HepG2 (cell line): ENCODE measurements at regions not wholly inside any gene's neighbourhood (a gene's known extent, or its start where the extent isn't known, plus 50 kb on each side); places are given as distances from the start of the nearest gene placed in this dataset.

ENCODE experiments used
- ATAC-seq: fragments of 200-7000 bp; cut with Tn5 transposase; 3 replicates; pipeline ENCODE4 v1.9.1; 2020; ENCODE audit warnings: mild to moderate bottlenecking, moderate library complexity
- BruUV-seq: library from RNA; stranded (reverse); fragments of 400-500 nt; replicated peaks from 2 replicates; lab custom pipeline; 2021; lab: Mats Ljungman, UMichigan
- CTCF ChIA-PET: fragments of 300-600 bp; formaldehyde crosslinking; extraction: SDS; loops from one replicate; lab custom pipeline; 2021; ENCODE audit warnings: low total read pairs, inconsistent platforms, low intra/inter-chr PET ratio; lab: Yijun Ruan, JAX
- POLR2A ChIA-PET: fragments of 350-600 bp; sonication (Branson Sonifier 250); formaldehyde crosslinking; loops from one replicate; lab custom pipeline; 2020; ENCODE audit warnings: antibody characterized with exemption, inconsistent platforms; lab: Yijun Ruan, JAX
- DNase-seq: peaks from one replicate; pipeline ENCODE4 v3.0.0-alpha.2; 2015; ENCODE audit warnings: low spot score
- FAIRE-seq: peaks from 3 replicates; lab custom pipeline; 2011; peaks lifted over from hg19 to GRCh38; lab: Jason Lieb, UNC
- H2AFZ ChIP-seq: one replicate; pipeline ENCODE4 v1.6.1; 2011; ENCODE audit warnings: low read length, inconsistent platforms
- H3K27ac ChIP-seq: fragments of 300-600 bp; 3 replicates; pipeline ENCODE4 v1.8.0; 2011; ENCODE audit warnings: mixed run types, mild to moderate bottlenecking, mixed read lengths, low read length, inconsistent platforms; ENCODE audit not compliant: insufficient read depth; ENCODE audit errors: extremely low read length
- H3K27me3 ChIP-seq, 2 experiments: fragments of 200-600 bp in 1 of 2; 2 replicates in 1 of 2; 3 replicates in 1 of 2; pipeline versions ENCODE4 v1.6.0 to v1.8.0; 2011; ENCODE audit warnings: low read length in 2 of 2, mild to moderate bottlenecking in 2 of 2, moderate library complexity in 2 of 2, inconsistent platforms in 1 of 2; ENCODE audit not compliant: insufficient read depth in 2 of 2, control insufficient read depth in 1 of 2
- H3K36me3 ChIP-seq, 2 experiments: fragments of 200-600 bp in 1 of 2; replicated peaks in 1 of 2; 2 replicates in 1 of 2; 3 replicates in 1 of 2; pipeline versions ENCODE4 v1.5.1 to v1.8.0; 2011; ENCODE audit warnings: low read length in 2 of 2, inconsistent platforms in 1 of 2; ENCODE audit not compliant: insufficient read depth in 2 of 2, control insufficient read depth in 1 of 2
- H3K4me1 ChIP-seq: 2 replicates; pipeline ENCODE4 v1.5.1; 2012; ENCODE audit warnings: low read length, inconsistent platforms; ENCODE audit not compliant: insufficient read depth
- H3K4me2 ChIP-seq: 2 replicates; pipeline ENCODE4 v1.6.0; 2011; ENCODE audit warnings: low read depth, low read length, inconsistent platforms
- H3K4me3 ChIP-seq, 3 experiments: fragments of 200-600 bp in 1 of 3; sonication (generic), shearing (Covaris generic) in 1 of 3; replicated peaks in 1 of 3; 2 replicates each; pipeline ENCODE4 v1.5.1; 2011 to 2016; ENCODE audit warnings: low read length in 3 of 3, inconsistent platforms in 2 of 3, low read depth in 2 of 3, mild to moderate bottlenecking in 2 of 3, control low read depth in 1 of 3, mixed read lengths in 1 of 3; ENCODE audit not compliant: insufficient read depth in 1 of 3
- H3K79me2 ChIP-seq: one replicate; pipeline ENCODE4 v1.6.1; 2011; ENCODE audit warnings: low read length, inconsistent platforms; ENCODE audit not compliant: insufficient read depth
- H3K9ac ChIP-seq: 2 replicates; pipeline ENCODE4 v1.6.0; 2011; ENCODE audit warnings: mild to moderate bottlenecking, low read depth, low read length, inconsistent platforms; ENCODE audit not compliant: insufficient read depth
- H3K9me3 ChIP-seq: 2 replicates; pipeline ENCODE4 v1.5.1; 2012; ENCODE audit warnings: mild to moderate bottlenecking, low read length
- H4K20me1 ChIP-seq: 2 replicates; pipeline ENCODE4 v1.6.0; 2011; ENCODE audit warnings: inconsistent platforms, mild to moderate bottlenecking, low read length, moderate library complexity; ENCODE audit not compliant: insufficient read depth
- CEBPB ChIP-seq: IDR thresholded peaks from 2 replicates; pipeline ENCODE4 v1.6.1; 2011; ENCODE audit warnings: low read depth, low read length, improper control_type of control experiment, borderline replicate concordance
- CSRNP2 ChIP-seq: sonication (generic); formaldehyde crosslinking; conservative IDR thresholded peaks from 2 replicates; pipeline ENCODE4 v1.8.0; 2022; ENCODE audit warnings: low read depth, missing genetic modification reagents
- HHEX ChIP-seq: IDR thresholded peaks from 2 replicates; pipeline ENCODE4 v1.6.1; 2016; ENCODE audit warnings: control low read depth
- HMGA1 ChIP-seq: sonication (generic); formaldehyde crosslinking; conservative IDR thresholded peaks from 2 replicates; pipeline ENCODE4 v1.4.0; 2020; ENCODE audit warnings: missing genetic modification reagents
- KDM1A ChIP-seq: IDR thresholded peaks from 2 replicates; pipeline ENCODE4 v1.6.1; 2016; ENCODE audit warnings: missing compliant biosample characterization
- KLF6 ChIP-seq: IDR thresholded peaks from 2 replicates; pipeline ENCODE4 v1.8.0; 2016; ENCODE audit warnings: missing biosample characterization, missing genetic modification reagents
- NR2F6 ChIP-seq, 2 experiments: IDR thresholded peaks; 2 replicates each; pipeline ENCODE4 v1.6.1; 2016; ENCODE audit warnings: antibody characterized with exemption in 1 of 2, mild to moderate bottlenecking in 1 of 2
- REXO4 ChIP-seq: sonication (generic); formaldehyde crosslinking; IDR thresholded peaks from 2 replicates; pipeline ENCODE4 v1.8.0; 2022; ENCODE audit warnings: missing genetic modification reagents, mild to moderate bottlenecking, borderline replicate concordance
- RORA ChIP-seq: sonication (generic); formaldehyde crosslinking; IDR thresholded peaks from 2 replicates; pipeline ENCODE4 v1.5.0; 2020; ENCODE audit warnings: mild to moderate bottlenecking, missing genetic modification reagents, moderate library complexity
- RXRB ChIP-seq: IDR thresholded peaks from 2 replicates; pipeline ENCODE4 v1.6.1; 2016; ENCODE audit warnings: borderline replicate concordance, missing genetic modification reagents, missing compliant biosample characterization
- YEATS2 ChIP-seq: sonication (generic); formaldehyde crosslinking; IDR thresholded peaks from 2 replicates; pipeline ENCODE4 v1.4.0; 2020; ENCODE audit warnings: missing genetic modification reagents, borderline replicate concordance
- YY1 ChIP-seq: IDR thresholded peaks from 2 replicates; pipeline ENCODE4 v1.6.1; 2011; ENCODE audit warnings: low read length, low read depth, moderate library complexity, mild to moderate bottlenecking; ENCODE audit not compliant: insufficient read depth, insufficient replicate concordance
- ZFP82 ChIP-seq: sonication (generic); formaldehyde crosslinking; IDR thresholded peaks from 2 replicates; pipeline ENCODE4 v1.5.1; 2020; ENCODE audit warnings: mild to moderate bottlenecking, missing genetic modification reagents, borderline replicate concordance
- ZFYVE20 ChIP-seq: sonication (generic); formaldehyde crosslinking; IDR thresholded peaks from 2 replicates; pipeline ENCODE4 v1.8.0; 2023; ENCODE audit warnings: low read depth, mild to moderate bottlenecking, moderate library complexity, missing genetic modification reagents, borderline replicate concordance
- ZNF34 ChIP-seq: sonication (generic); formaldehyde crosslinking; IDR thresholded peaks from 2 replicates; pipeline ENCODE4 v1.4.0; 2020; ENCODE audit warnings: mild to moderate bottlenecking, missing genetic modification reagents, borderline replicate concordance
- ZNF382 ChIP-seq: sonication (generic); formaldehyde crosslinking; IDR thresholded peaks from 2 replicates; pipeline ENCODE4 v1.5.0; 2020; ENCODE audit warnings: missing genetic modification reagents, mild to moderate bottlenecking, borderline replicate concordance
- ZSCAN29 ChIP-seq: sonication (generic); formaldehyde crosslinking; conservative IDR thresholded peaks from 2 replicates; pipeline ENCODE4 v1.4.0; 2020; ENCODE audit warnings: mild to moderate bottlenecking, missing genetic modification reagents
- WGBS: methylation state at CpG from one replicate; pipeline ENCODE4 v1.1.6; 2017; ENCODE audit warnings: low lambda C conversion rate; 5-methylcytosine and 5-hydroxymethylcytosine counted together
- in situ Hi-C: cut with HindIII; loops from 2 replicates; pipeline ENCODE4 v1.10.0; 2017; ENCODE audit warnings: low pct_unique_long_range_greater_than_20kb; ENCODE audit not compliant: extremely low pct_ligation_motif_present
- intact Hi-C: fragments of 100-400 bp; cut with micrococcal nuclease; formaldehyde crosslinking; loops from one replicate; pipeline ENCODE4 v1.10.0; 2022; ENCODE audit not compliant: unreplicated experiment

DNA sequence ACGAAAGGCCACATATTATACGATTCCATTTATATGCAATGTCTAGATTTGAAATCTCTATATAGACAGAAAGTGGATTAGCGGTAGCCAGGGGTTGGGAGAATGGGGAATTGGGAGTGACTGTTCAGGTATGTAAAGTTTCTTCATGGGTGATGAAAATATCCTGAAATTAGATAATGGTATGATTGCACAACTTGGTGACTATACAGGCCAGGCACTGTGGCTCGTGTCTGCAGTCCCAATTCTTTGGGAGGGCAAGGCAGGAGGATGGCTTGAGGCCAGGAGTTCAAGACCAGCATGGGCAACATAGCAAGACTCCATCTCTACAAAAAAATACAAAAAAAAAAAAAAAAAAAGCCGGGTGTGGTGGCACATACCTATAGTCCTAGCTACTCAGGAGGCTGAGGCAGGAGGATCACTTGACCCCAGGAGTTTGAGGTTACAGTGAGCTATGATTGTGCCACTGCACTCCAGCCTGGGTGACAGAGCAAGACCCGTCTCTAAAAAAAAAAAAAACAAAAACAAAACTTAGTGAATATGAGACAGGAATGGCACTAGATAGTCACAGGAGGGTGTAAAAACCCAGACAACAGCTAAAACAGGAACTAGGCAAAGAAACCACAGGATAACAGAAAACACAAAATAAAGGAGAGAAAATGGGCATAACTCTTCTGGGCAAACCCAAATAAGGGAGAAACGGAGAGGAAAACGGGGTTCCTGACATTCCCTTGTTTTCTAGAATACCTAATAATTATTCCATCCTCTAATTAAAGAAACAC, 72.1 kb upstream of the ZNF618 start:
- ChIA-PET POLR2A (no interaction called here), CTCF (no interaction called here)
- Histone ChIP-seq H3K4me1 (no peaks in the 10 kb centered on the region), H3K79me2 (no peaks in the 10 kb centered on the region), H3K9ac (no peak overlapping the region), H3K27me3 (peaks cover 3 to 5% of the 10 kb centered on the region in 2 experiments; a peak in 2 of 5 replicates), H3K4me3 (no peak overlapping the region), H3K4me2 (no peak overlapping the region), H3K9me3 (no peaks in the 10 kb centered on the region), H2AFZ (no peak overlapping the region), H3K36me3 (no peaks in the 10 kb centered on the region), H3K27ac (no peak overlapping the region), H4K20me1 (no peaks in the 10 kb centered on the region)
- no peak for DNase-seq
- WGBS = 26% methylated on average over 8 of the region's 8 CpGs
- peak; percentile 44; the same call in 1 of the 2 replicates for TF ChIP-seq CEBPB
- TF ChIP-seq CSRNP2 (CRISPR knock-in tag) = no peak
- no peak for ATAC-seq
- in situ Hi-C loops = no loop called here
- no TSS peak for BruUV-seq
- FAIRE-seq = no peak
- intact Hi-C loops = no loop called here

DNA sequence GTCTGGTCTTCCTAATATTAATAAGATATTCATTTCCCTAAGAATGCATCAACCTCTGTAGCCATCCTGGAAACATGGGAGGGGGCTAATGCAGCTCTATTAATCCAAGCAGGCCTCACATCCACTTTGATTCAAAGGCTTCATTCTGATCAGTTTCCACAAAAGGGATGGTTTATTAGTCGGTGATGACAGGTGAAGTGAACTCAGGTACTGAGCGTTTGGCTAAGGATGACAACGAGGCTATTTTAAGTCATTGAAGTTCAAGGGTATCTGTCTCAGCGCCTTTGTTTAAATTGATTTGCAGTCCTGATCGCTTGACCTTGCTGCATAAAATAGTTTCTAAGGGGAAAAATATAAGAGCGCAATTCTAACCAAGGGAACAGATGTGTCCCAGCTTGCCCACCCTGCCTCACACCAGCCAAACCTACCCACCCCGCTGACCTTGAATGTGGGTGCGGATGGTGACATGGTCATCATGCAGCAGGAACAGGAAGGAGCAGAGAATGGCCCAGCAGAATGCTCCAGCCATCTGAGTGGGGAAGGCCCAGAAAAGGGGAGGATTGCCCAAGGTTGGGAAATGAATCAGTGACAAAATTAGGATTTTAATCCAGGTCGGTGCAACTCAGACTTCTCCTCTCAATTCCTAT, 70.5 kb upstream of the ZNF618 start:
- no peak for ATAC-seq
- intact Hi-C loops = loop anchor here (2.0 kb wide), 1 partner anchor 71 kb away; the partner anchor contains the start of gene ZNF618

More for the DNA sequence above, 70.5 kb upstream of the ZNF618 start:
- no peaks in the 10 kb centered on the region for H3K79me2 ChIP-seq
- POLR2A ChIA-PET = no interaction called here
- no peaks in the 10 kb centered on the region for H3K4me1 ChIP-seq
- H3K9ac ChIP-seq = no peak overlapping the region
- no TSS peak for BruUV-seq
- 42% methylated on average over 9 of the region's 9 CpGs for WGBS
- no peaks in the 10 kb centered on the region for H3K9me3 ChIP-seq
- FAIRE-seq = no peak
- no peak overlapping the region for H3K4me3 ChIP-seq
- in situ Hi-C loops = loop anchor here (5.0 kb wide), 1 partner anchor 487 kb away; no protein-coding TSS in a partner anchor
- H3K27me3 ChIP-seq = 0 out of 5 replicates have a peak, but pooled peaks cover 1 to 7% of the 10 kb centered on the region in 2 experiments
- H2AFZ ChIP-seq = no peak overlapping the region
- CTCF ChIA-PET = no interaction called here
- no peak for DNase-seq
- H3K27ac ChIP-seq = no peak overlapping the region
- no peaks in the 10 kb centered on the region for H3K36me3 ChIP-seq
- H3K4me2 ChIP-seq = no peak overlapping the region
- TF ChIP-seq YEATS2 = no peak
- TF ChIP-seq ZFYVE20 (CRISPR knock-in tag) = no peak
- no peak for TF ChIP-seq REXO4
- no peak for TF ChIP-seq YY1
- TF ChIP-seq RORA (CRISPR knock-in tag) = no peak
- no peak for TF ChIP-seq KDM1A (CRISPR knock-in tag)
- TF ChIP-seq HHEX = no peak
- no peak for TF ChIP-seq ZNF34
- no peak for TF ChIP-seq ZSCAN29 (CRISPR knock-in tag)
- TF ChIP-seq HMGA1 (CRISPR knock-in tag) = no peak
- TF ChIP-seq ZNF382 (CRISPR knock-in tag) = no peak
- TF ChIP-seq RXRB (CRISPR knock-in tag) = no peak
- TF ChIP-seq KLF6 (CRISPR knock-in tag) = no peak
- TF ChIP-seq NR2F6 (IDR thresholded peaks at IDR 0.05) = no peak
- no peak for TF ChIP-seq NR2F6 (CRISPR knock-in tag; IDR thresholded peaks at IDR 0.05)
- TF ChIP-seq ZFP82 (CRISPR knock-in tag) = no peak
- H4K20me1 ChIP-seq = no peaks in the 10 kb centered on the region
